B cell (primary cell): ENCODE measurements at regions not wholly inside any gene's neighbourhood (a gene's known extent, or its start where the extent isn't known, plus 50 kb on each side); places are given as distances from the start of the nearest gene placed in this dataset.

ENCODE experiments used
- ATAC-seq: fragments of 200-7000 bp; cut with Tn5 transposase; one replicate; pipeline ENCODE4 v1.10.0; 2021; ENCODE audit warnings: low read depth, mild to moderate bottlenecking, moderate number of reproducible peaks, moderate library complexity
- CTCF ChIA-PET: fragments of 350-600 bp; sonication (Branson Sonifier 250); formaldehyde crosslinking; loops from one replicate; lab custom pipeline; 2021; ENCODE audit warnings: antibody characterized with exemption, inconsistent platforms; lab: Charles Lee
- POLR2A ChIA-PET: fragments of 350-600 bp; sonication (Branson Sonifier 250); formaldehyde crosslinking; loops from one replicate; lab custom pipeline; 2021; ENCODE audit warnings: antibody characterized with exemption; lab: Charles Lee
- DNase-seq: peaks from one replicate; pipeline ENCODE4 v3.0.0; 2013
- H2AFZ ChIP-seq: 2 replicates; pipeline ENCODE4 v1.6.1; 2012; ENCODE audit warnings: mild to moderate bottlenecking, low read depth, low read length; ENCODE audit not compliant: insufficient read depth, poor library complexity, severe bottlenecking
- H3K27ac ChIP-seq, 2 donors: 1 replicate in 1 of 2; 2 replicates in 1 of 2; pipeline ENCODE4 v1.5.1; 2012 to 2013; ENCODE audit warnings: low read length in 2 of 2, mild to moderate bottlenecking in 2 of 2, moderate library complexity in 1 of 2
- H3K27me3 ChIP-seq, 4 experiments: fragments of 200-600 bp in 1 of 4; sonication (generic) in 1 of 4; replicated peaks in 1 of 4; 1 replicate in 2 of 4; 2 replicates in 2 of 4; pipeline versions ENCODE4 v1.6.1 to v1.7.0; 2013 to 2016; ENCODE audit warnings: low read length in 3 of 4, mild to moderate bottlenecking in 2 of 4, mixed read lengths in 1 of 4, moderate library complexity in 1 of 4; ENCODE audit not compliant: insufficient read depth in 4 of 4, control insufficient read depth in 3 of 4; ENCODE audit errors: control extremely low read depth in 1 of 4
- H3K36me3 ChIP-seq, 2 experiments: replicated peaks in 1 of 2; 1 replicate in 1 of 2; 2 replicates in 1 of 2; pipeline versions ENCODE4 v1.6.1 to v1.7.1; 2013; ENCODE audit warnings: low read length in 1 of 2; ENCODE audit not compliant: insufficient read depth in 2 of 2, control insufficient read depth in 1 of 2; ENCODE audit errors: control extremely low read depth in 1 of 2, extremely low read depth in 1 of 2
- H3K4me1 ChIP-seq, 2 donors: fragments of 200-600 bp in 1 of 2; sonication (generic) in 1 of 2; 1 replicate in 1 of 2; 2 replicates in 1 of 2; pipeline versions ENCODE4 v1.5.1 to v1.6.1; 2013 to 2017; ENCODE audit warnings: low read length in 2 of 2; ENCODE audit not compliant: control insufficient read depth in 2 of 2, insufficient read depth in 2 of 2
- H3K4me2 ChIP-seq: replicated peaks from 2 replicates; pipeline ENCODE3; 2012; ENCODE audit warnings: mild to moderate bottlenecking, low read depth, low read length; ENCODE audit not compliant: poor library complexity, severe bottlenecking
- H3K4me3 ChIP-seq, 5 experiments: fragments of 200-600 bp in 1 of 5; sonication (generic) in 1 of 5; 1 replicate in 3 of 5; 2 replicates in 2 of 5; pipeline versions ENCODE4 v1.5.1 to v1.7.0; 2011 to 2016; ENCODE audit warnings: low read length in 4 of 5, mild to moderate bottlenecking in 4 of 5, low read depth in 2 of 5, control low read depth in 1 of 5, moderate library complexity in 1 of 5; ENCODE audit not compliant: insufficient read depth in 1 of 5; ENCODE audit errors: control extremely low read depth in 1 of 5, extremely low read depth in 1 of 5
- H3K79me2 ChIP-seq: fragments of 200-600 bp; sonication (generic); one replicate; pipeline ENCODE4 v1.6.0; 2016; ENCODE audit warnings: low read length; ENCODE audit not compliant: control insufficient read depth, insufficient read depth
- H3K9ac ChIP-seq: fragments of 200-600 bp; sonication (generic); 2 replicates; pipeline ENCODE4 v1.6.1; 2017; ENCODE audit warnings: mild to moderate bottlenecking, low read length, moderate library complexity
- H3K9me3 ChIP-seq, 3 donors: one replicate each; pipeline versions ENCODE4 v1.6.1 to v1.7.1; 2013; ENCODE audit warnings: low read length in 2 of 3; ENCODE audit not compliant: control insufficient read depth in 2 of 3, insufficient read depth in 1 of 3; ENCODE audit errors: control extremely low read depth in 1 of 3
- H4K20me1 ChIP-seq: 2 replicates; pipeline ENCODE4 v1.6.0; 2012; ENCODE audit warnings: mild to moderate bottlenecking, low read length; ENCODE audit not compliant: insufficient read depth, control insufficient read depth, poor library complexity, severe bottlenecking
- H3K27ac Mint-ChIP-seq: one replicate; pipeline ENCODE4 v1.8.0; 2021; ENCODE audit warnings: mixed read lengths
- H3K27me3 Mint-ChIP-seq: one replicate; pipeline ENCODE4 v1.8.0; 2021; ENCODE audit warnings: mixed read lengths
- H3K4me1 Mint-ChIP-seq: one replicate; pipeline ENCODE4 v1.8.0; 2021; ENCODE audit warnings: mixed read lengths
- H3K4me3 Mint-ChIP-seq: one replicate; pipeline ENCODE4 v1.8.0; 2021; ENCODE audit warnings: mixed read lengths
- H3K9me3 Mint-ChIP-seq: one replicate; pipeline ENCODE4 v1.8.0; 2022; ENCODE audit warnings: mixed read lengths; ENCODE audit not compliant: insufficient read depth
- CTCF ChIP-seq: fragments of 200-600 bp; IDR thresholded peaks from one replicate; pipeline ENCODE4 v1.8.0; 2022; ENCODE audit warnings: antibody characterized with exemption, mild to moderate bottlenecking
- EZH2 ChIP-seq: IDR thresholded peaks from 2 replicates; pipeline ENCODE4 v1.6.1; 2012; ENCODE audit warnings: borderline replicate concordance, low read depth, mild to moderate bottlenecking, moderate library complexity, low read length; ENCODE audit not compliant: insufficient read depth, poor library complexity, severe bottlenecking
- WGBS: methylation state at CpG from one replicate; pipeline ENCODE4 v1.1.5; 2013; ENCODE audit warnings: missing lambda C conversion rate; ENCODE audit not compliant: insufficient coverage; 5-methylcytosine and 5-hydroxymethylcytosine counted together
- intact Hi-C: fragments of 100-400 bp; cut with micrococcal nuclease; formaldehyde crosslinking; loops from one replicate; pipeline ENCODE4 v1.10.0; 2022

GRCh38 chr2:180370511-180371205, 363.6 kb upstream of the CWC22 start:
- Histone ChIP-seq H4K20me1 (no peaks in the 10 kb centered on the region), H3K9ac (no peak overlapping the region), H3K79me2 (no peaks in the 10 kb centered on the region), H3K4me1 (peaks cover 0 to 4% of the 10 kb centered on the region in 2 donors), H3K9me3 (no peaks in the 10 kb centered on the region), H3K4me3 (no peak overlapping the region), H3K27ac (no peak overlapping the region), H3K4me2 (no peak overlapping the region), H3K27me3 (no peaks in the 10 kb centered on the region), H3K36me3 (no peaks in the 10 kb centered on the region), H2AFZ (no peak overlapping the region)
- ChIA-PET CTCF (interaction anchor here (1.3 kb wide), 1 partner anchor 9 kb away, joined by 3 read pairs; no protein-coding TSS in a partner anchor), POLR2A (no interaction called here)
- no peak for ATAC-seq
- H3K27me3 Mint-ChIP-seq = no peaks in the 10 kb centered on the region
- no peak overlapping the region for H3K4me3 Mint-ChIP-seq
- no peak overlapping the region for H3K27ac Mint-ChIP-seq
- WGBS = no CpG with 5 or more reads among the region's 2 CpGs
- no peaks in the 10 kb centered on the region for H3K9me3 Mint-ChIP-seq
- peaks cover 9% of the 10 kb centered on the region for H3K4me1 Mint-ChIP-seq
- DNase-seq = no peak
- intact Hi-C loops = no loop called here
- TF ChIP-seq CTCF = no peak
- TF ChIP-seq EZH2 = no peak

GRCh38 chr2:180368881-180369280, 361.8 kb upstream of the CWC22 start:
- no peak for TF ChIP-seq CTCF
- TF ChIP-seq EZH2 = no peak

More at GRCh38 chr2:180368881-180369280, 361.8 kb upstream of the CWC22 start:
- no CpG with 5 or more reads among the region's 2 CpGs for WGBS
- no peak overlapping the region for H3K27ac ChIP-seq
- H3K36me3 ChIP-seq = no peaks in the 10 kb centered on the region
- Mint-ChIP-seq H3K9me3 (no peaks in the 10 kb centered on the region), H3K27me3 (no peaks in the 10 kb centered on the region), H3K27ac (no peak overlapping the region), H3K4me3 (no peak overlapping the region), H3K4me1 (peaks cover 12% of the 10 kb centered on the region)
- DNase-seq = no peak
- no peak overlapping the region for H2AFZ ChIP-seq
- peaks cover 0 to 4% of the 10 kb centered on the region in 2 donors for H3K4me1 ChIP-seq
- no peak overlapping the region for H3K4me2 ChIP-seq
- H4K20me1 ChIP-seq = no peaks in the 10 kb centered on the region
- H3K79me2 ChIP-seq = no peaks in the 10 kb centered on the region
- no peak overlapping the region for H3K9ac ChIP-seq
- H3K4me3 ChIP-seq = no peak overlapping the region
- no peaks in the 10 kb centered on the region for H3K27me3 ChIP-seq
- no peaks in the 10 kb centered on the region for H3K9me3 ChIP-seq
- intact Hi-C loops = no loop called here
- ChIA-PET CTCF (no interaction called here), POLR2A (no interaction called here)
- ATAC-seq = no peak
